NCI-H2196 treated with DMSO at 0.1 percent for 48 hours (cell line): ENCODE measurements at regions not wholly inside any gene's neighbourhood (a gene's known extent, or its start where the extent isn't known, plus 50 kb on each side); places are given as distances from the start of the nearest gene placed in this dataset.

Experiments used
- DNase-seq: peaks from one replicate; lab custom pipeline; 2025; ENCODE audit not compliant: unreplicated experiment; lab: John Stamatoyannopoulos, UW

GRCh38 chr1:209429611-209430010 is 153.9 kb upstream of the CAMK1G start:
- no peak for DNase-seq

GRCh38 chr1:209430107-209430506 is 153.4 kb upstream of the CAMK1G start:
- DNase-seq: no peak

- no peak for DNase-seq
These were observed 152.7 kb upstream of the CAMK1G start for GRCh38 chr1:209430821-209431259.

- DNase-seq: no peak
These were observed 152.1 kb upstream of the CAMK1G start for GRCh38 chr1:209431402-209431801.

GRCh38 chr1:209431813-209432442 is 151.6 kb upstream of the CAMK1G start:
- DNase-seq: no peak

- DNase-seq: no peak
These were observed 151.1 kb upstream of the CAMK1G start for GRCh38 chr1:209432443-209432825.

GRCh38 chr1:209433649-209434031 is 149.9 kb upstream of the CAMK1G start:
- no peak for DNase-seq

- DNase-seq: no peak
These were observed 149.4 kb upstream of the CAMK1G start for GRCh38 chr1:209434066-209434465.

GRCh38 chr1:209434631-209435217 is 148.8 kb upstream of the CAMK1G start:
- DNase-seq: no peak

GRCh38 chr1:209435654-209436566 is 147.6 kb upstream of the CAMK1G start:
- DNase-seq: peak; percentile 34

- DNase-seq: no peak
These were observed 143.7 kb upstream of the CAMK1G start for GRCh38 chr1:209439828-209440227.

GRCh38 chr1:209443361-209443931 is 140.1 kb upstream of the CAMK1G start:
- no peak for DNase-seq

GRCh38 chr1:209443975-209444651 is 139.4 kb upstream of the CAMK1G start:
- no peak for DNase-seq

GRCh38 chr1:209444961-209445360 is 138.6 kb upstream of the CAMK1G start:
- DNase-seq: no peak

- DNase-seq: no peak
These were observed 137.9 kb upstream of the CAMK1G start for GRCh38 chr1:209445576-209445975.

- no peak for DNase-seq
These were observed 137.2 kb upstream of the CAMK1G start for GRCh38 chr1:209446356-209446755.

- no peak for DNase-seq
These were observed 129.0 kb upstream of the CAMK1G start for GRCh38 chr1:209454340-209454994.

GRCh38 chr1:209455145-209455544 is 128.4 kb upstream of the CAMK1G start:
- DNase-seq: no peak

- DNase-seq: no peak
These were observed 127.7 kb upstream of the CAMK1G start for GRCh38 chr1:209455661-209456358.

GRCh38 chr1:209456878-209457277 is 126.6 kb upstream of the CAMK1G start:
- DNase-seq: no peak
